HG02938 (cell line): ENCODE measurements at regions not wholly inside any gene's neighbourhood (a gene's known extent, or its start where the extent isn't known, plus 50 kb on each side); places are given as distances from the start of the nearest gene placed in this dataset.
"Not testable (repeated sequence)": the region's sequence is repeated elsewhere in the genome, so short reads cannot be mapped to it uniquely, and the experiment has no call there.

Experiments used
- ATAC-seq: cut with Tn5 transposase; IDR thresholded peaks from one replicate; pipeline ENCODE4 v1.9.1; 2021; ENCODE audit warnings: mild to moderate bottlenecking, moderate library complexity; ENCODE audit not compliant: unreplicated experiment

DNA sequence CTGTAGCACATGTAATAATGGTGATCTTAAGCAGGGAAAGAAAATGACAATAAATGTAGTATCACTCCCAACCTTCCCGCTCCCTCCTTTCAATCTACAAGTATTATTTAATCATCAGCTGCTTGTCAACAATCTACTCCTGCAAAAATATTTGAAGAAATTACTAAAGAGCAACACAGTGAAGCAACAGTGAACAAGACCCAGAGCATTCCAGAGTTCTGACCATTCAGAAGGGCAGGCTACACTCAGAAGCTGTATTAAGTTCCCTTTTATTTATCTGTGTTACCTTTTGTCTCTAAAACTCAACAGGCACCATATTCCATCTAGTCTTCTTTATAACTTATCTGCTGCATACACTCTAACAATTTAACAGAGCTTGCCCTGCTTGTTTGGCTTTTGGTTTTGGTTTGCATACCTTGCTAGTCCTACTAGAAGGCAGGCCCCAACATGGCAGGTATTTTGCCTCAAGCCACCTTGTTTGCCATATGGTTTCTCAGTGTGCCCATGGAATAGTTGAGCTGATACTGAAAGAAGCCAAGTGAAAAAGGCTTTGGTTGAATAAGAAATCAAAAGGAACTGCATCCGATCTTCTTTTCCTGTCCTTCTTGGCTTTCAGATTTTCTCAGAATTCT lies 253.9 kb downstream of the CEMIP2 start:
- ATAC-seq, result no peak

DNA sequence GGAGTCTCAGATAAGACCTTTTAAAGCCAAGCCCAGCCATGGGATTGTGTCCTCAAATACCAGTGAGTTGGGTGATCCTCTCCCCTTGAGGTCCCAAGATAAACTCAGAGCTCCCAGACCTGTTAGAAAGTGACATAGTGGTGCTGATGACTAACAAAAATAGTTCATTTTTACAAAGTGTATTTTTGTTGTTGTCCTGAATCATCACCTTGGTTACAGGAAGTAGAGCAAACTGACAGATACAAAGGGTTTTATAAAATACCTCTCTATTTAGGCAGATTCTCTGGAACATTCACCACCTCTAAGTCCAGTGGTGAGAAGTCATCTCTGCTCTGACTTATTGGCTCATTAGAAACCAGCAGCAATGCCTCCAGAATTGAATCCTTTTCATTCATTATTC lies 259.3 kb downstream of the CEMIP2 start:
- no peak for ATAC-seq

DNA sequence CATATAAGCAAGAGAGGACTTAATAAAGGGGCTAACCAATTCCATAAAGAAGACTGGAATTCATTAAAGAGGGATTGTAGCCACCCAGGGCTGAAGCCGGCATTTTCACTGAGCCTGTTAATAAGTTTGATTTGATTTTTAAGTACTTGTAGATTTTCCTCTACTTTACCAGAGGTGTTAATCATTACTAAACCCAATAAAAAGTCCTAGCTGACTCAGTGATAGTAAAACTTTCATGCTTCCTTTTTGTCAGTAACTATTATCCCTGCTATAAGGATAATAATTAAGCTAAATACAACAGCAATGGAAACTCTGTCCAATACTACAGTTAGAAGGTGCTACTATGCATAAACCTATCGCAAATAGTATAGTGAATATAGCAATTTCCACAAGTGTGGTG lies 260.2 kb downstream of the CEMIP2 start:
- not testable (repeated sequence) for ATAC-seq

DNA sequence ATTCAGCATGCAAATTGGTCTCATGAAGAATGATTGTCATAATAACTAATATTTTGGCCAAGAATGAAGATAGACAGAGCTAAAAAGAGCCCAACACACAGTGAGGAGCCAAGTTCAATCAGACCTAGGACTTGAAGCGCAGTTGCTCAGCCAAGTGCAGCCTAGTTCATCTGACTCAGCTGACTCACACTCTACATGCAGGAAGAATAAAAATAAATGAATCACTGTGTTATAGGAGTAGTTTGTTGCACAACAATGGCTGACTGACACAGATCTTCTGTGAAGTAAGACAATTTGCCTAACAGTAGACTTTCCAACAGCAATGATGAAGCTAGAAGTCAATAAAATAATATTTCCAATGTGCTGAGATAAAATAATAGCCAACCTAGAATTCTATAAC lies 261.5 kb downstream of the CEMIP2 start:
- ATAC-seq, result no peak

DNA sequence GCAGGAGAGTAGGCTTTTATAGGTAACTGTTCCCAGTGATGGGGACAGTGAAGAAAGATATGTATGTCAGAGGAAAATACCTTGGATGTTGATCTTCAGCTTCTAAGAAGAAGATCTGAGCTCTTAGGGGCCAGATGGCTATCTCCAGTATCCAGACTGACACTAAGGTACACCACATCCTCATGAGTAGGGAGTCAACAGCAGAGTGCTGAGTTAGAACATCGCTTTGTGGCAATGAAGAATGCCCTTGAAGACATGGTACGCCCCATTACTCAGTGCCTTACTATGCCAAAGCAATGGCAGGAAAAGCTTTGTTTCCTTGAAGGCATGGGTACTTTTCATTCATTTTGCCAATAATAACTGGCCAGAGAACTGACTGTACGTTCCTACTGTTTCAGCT lies 263.7 kb downstream of the CEMIP2 start:
- ATAC-seq, result no peak

DNA sequence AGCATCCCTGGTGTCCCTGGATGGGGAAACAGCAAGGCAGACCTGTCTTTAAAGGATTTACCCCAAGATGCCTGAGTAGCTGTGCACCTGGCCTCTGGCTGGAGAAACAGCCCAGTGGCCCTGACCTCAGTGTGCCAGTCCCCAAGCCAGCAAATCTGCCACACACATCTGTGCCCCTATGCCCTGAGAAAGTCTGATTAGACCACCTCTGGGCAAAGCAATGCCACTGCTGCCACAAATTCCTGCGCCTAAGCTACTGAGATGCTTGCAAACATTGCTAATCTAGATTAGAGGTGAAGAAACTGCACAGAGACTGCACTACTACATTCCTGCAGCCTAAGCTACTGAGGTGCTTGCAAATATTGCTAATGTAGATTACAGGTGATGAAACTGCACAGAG lies 269.6 kb downstream of the CEMIP2 start:
- no peak for ATAC-seq

DNA sequence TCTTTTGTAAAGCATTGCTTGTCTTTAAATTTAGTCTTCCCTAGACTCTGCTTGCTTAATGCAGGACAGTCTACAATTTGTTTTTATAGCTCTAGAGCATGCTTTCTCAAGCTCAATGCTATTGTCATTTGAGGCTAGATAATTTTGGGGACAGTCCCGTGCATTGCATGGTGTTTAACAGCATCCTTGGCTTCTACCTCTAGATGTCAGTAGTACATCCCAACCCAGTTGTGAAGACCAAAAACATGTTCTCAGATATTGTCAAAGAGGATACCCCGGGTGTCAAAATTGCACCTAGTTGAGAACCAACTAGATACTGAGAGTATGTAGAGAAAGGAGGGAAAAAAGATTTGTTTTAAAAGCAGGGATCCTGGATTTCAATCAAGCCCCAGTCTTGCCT lies 277.5 kb downstream of the CEMIP2 start:
- ATAC-seq, result no peak

DNA sequence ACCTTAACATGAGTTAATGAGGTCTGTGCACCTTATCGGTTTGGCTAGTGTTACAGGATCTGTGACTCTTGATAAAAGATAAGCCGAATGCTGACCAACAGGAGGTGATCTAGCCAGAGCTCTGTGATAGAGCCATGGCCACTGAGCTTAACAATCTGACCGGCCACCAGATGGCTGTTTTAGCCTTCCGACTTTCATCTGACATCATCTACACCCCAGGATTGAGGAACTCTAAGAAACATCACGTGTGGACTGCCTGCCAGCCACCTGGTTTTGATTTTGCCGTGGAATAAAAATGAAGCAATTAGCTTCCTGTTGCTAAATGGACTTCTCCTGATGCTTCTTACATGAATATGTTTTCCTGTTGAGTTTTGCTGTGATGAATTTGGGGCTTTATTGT lies 281.3 kb downstream of the CEMIP2 start:
- ATAC-seq, result no peak

DNA sequence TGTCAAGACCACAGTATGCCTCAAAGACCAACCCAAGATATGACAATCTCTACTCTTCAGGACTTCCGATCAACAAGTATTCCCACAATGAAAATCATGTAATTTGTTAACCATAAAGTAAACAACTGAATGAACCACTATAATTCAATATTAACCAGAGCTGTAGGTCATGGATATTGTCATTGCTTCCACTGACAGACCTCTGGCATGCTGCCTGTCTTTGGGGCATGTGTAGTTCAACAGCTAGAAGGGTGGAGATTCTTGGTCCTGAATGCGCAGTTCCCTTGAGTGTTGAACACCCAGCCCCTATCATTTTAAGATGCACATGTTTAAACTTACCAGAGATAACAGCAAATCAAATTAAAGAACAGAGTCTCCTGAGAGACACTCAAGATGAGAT lies 283.0 kb downstream of the CEMIP2 start:
- ATAC-seq, result no peak

DNA sequence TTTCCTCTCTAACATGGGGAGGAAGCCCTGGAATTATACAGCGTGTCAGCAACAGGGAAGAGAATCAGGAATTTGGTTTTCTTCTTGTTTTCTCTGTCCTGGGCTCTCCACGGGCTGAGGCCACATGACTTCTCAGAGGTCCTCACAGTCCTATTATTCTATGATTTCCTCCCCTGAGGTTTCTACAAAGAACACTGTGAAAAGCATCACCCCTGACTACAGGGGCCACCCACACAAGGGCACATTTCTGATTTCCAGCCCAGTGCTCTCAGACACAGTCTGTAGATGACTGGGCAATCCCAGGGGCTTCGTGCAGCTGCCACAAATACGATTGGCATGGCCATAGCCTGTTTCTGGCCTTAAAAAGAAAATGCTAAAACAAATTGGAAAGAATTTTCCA lies 284.9 kb downstream of the CEMIP2 start:
- ATAC-seq, result no peak

DNA sequence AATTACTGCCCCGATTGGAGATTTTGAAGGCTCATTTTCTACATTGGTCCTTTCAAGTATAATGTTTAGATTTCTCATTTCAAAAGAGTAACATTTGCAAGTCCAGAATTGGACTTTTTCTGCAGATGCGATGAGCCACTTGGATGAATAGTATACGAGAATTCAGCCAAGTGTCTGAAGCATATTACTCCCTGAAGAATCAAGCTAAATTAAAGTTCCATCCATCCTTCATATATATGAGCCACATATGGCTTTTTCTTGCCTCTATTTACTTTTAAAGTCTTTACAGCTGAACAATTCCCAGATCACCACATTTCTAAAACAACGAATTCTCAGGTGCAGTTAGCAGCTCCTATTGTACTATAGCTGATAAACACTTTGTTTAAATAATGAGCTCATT lies 288.7 kb downstream of the CEMIP2 start:
- no peak for ATAC-seq

DNA sequence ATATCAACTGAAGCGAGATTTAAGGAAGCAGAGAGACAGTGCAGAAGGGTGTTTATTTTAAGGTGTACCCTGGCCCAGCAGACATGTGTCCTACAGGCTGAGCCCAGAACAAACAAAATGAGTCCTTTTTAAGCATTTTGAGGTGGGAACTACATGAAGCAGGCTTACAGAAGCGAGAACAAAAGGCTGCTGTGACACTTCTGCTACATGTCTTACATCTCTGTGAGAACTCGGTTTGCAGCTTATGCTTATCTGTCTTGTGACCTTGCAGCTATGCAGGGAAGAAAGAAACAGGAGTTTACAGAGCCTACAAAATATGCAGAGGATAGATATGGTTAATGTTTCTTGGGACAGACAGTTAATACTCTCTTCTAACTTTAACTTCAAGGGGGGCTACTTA lies 295.9 kb downstream of the CEMIP2 start:
- no peak for ATAC-seq

DNA sequence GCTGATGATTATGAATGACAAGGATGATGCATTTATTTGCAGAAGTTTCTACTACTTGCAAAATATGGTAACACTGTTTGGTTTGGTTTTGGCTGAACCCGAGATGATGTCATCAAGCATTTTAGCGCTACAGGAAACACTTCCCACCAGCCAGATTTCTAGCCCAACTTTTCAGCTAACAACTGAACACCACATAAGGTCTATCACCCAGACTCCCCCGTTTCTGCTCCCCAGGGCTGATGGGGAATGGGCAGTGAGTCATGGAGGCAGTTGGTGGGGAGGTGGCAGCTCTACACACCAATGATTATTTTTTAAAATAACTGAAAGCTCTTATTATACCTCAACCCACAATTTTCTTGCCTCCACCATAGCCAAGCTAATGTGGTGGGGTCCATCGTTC lies 302.9 kb downstream of the CEMIP2 start:
- ATAC-seq, result no peak

DNA sequence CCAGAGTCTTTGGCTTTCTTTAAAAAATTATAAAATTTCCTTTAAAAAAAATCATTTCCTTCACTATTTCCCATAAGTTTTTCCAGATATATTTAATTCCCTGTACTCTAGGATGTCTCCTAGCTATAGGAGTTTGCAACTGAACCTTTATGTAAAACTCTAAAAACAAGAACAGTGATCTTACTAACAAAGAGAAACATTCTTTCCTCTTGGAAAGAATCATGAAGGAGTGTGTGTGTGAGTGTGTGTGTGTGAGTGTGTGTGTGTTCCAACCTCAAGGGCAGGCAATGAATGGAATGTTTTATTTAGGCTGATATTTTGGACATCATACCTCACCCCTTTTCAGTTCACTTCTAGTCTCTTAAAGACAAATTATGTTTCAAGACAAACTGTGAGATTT lies 309.2 kb downstream of the CEMIP2 start:
- ATAC-seq, result no peak

DNA sequence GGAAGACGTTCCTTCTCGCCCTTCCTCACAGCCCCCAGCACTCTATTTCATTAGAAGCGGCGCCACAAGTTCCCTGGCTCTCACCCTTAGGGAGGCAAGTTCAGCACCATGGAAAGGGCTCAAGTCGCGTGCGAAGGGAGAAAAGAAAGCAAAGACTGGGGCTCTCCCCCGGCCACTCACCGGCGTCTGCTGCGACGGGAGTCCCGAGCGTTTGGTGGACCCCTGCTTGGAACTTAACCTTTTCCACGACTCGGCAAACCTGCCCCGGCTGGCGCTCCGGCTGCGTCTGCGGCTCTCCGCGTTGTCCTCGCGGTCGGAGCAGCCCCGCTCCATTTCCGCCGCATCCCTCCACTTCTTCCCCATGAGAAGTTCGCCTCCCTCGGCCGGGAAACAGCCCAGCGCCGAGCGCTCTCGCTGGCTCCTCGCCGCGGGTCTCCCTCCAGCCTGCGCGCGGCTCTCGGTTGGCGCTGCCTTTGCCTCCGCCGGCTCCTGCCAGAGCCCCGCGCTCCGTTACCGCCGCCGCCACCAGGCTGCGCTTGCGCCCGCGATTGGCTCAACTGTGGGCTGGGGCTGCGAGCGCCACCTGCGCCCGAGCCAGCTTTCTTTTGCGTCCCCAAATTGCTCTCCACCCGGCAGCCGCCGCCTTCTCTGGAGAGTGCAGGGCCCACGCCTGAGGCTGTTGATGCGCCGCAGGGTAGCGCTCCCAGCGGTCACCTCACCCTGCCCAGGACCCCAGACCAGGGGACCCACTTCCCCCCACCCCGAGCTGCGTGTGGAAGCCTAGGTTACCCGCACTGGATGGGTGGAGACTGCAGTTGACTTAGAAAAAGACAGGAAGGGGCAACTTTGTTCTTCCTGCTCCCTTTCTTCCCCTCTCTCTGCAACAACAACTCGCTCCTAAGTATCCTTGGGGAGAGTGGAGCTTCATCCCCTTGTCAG lies 321.6 kb downstream of the CEMIP2 start:
- peak; percentile 91 for ATAC-seq

DNA sequence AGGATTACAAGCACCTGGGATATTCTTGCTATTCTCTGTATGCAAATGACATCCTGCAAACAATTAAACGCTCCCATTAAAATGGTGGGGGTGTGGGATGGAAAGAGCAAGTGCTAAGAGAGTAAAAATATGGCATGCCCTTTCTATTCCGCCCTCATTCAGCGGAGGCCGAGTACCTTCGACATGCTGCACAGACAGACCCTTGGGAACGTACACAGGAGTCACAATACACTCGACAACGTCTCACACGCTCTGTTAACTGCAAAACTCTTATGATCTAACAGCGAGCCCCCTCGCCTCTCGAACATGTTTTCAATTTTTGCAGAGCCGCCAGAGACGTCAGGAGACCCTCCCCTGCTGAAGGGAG lies 322.2 kb downstream of the CEMIP2 start:
- peak; percentile 12 for ATAC-seq

DNA sequence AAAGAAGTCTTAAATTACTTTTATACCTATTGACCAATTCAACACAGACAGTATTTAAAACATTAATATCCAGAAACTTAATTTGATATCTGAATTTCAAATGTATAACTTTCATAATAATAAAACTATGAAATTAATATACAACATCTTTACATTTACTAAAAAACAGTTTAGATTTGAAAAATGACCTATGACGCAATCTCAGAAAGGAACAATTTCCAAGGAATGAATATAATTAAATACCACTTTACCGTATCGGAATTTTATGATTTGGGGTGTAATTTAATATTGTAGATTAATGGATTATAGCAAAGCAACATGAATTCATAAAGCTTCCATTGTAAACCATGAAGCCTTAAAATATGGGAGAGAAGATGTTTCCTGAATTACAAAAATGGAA lies 321.5 kb upstream of the TRPM3 start:
- no peak for ATAC-seq

DNA sequence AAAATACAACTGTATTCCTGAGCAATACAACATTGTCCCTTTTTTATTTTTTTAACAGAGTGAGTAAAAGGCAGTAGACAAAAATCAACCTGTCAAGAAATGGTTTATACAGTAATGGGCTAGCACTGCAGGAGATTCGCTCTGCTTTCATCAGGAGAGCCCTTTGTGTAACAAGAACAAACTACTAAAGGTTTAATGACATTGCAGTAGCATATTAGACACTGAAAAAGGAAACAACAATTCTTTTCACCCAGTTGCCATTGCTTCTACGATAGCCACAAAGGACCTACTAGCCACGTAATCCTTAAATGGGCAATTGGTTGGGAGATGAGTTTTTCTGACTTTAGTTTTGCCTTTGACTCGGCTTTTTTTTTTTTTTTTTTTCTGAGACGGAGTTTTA lies 319.8 kb upstream of the TRPM3 start:
- ATAC-seq, result no peak

DNA sequence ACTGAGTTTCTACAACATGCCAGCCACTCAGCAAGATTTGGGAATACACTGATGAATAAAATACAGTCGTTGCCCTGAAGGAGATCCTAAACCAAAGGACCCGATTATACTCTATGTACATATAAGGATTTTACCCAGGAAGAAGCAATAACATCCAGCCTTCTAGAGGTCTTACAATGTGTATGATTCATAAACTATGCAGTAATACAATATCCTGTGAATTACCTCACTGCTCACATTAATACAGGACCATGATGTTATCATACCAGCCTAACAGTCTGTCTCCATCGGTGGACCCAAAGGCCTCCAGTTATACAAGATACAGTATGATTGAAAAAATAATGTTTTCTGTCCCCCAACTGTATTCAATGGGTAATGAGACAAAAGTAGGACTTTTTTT lies 310.5 kb upstream of the TRPM3 start:
- ATAC-seq, result no peak

DNA sequence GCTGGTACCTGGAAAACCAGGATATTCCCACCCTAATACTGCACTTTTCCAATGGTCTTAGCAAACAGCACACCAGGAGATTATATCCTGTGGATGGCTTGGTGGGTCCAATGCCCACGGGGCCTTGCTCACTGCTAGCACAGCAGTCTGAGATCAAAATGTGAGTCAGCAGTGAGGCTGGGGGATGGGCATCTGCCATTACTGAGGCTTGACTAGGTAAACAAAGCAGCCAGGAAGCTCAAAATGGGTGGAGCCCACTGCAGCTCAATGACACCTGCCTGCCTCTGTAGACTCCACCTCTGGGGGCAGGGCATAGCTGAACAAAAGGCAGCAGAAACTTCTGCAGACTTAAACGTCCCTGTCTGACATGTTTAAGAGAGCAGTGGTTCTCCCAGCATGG lies 285.9 kb upstream of the TRPM3 start:
- ATAC-seq, result not testable (repeated sequence)

DNA sequence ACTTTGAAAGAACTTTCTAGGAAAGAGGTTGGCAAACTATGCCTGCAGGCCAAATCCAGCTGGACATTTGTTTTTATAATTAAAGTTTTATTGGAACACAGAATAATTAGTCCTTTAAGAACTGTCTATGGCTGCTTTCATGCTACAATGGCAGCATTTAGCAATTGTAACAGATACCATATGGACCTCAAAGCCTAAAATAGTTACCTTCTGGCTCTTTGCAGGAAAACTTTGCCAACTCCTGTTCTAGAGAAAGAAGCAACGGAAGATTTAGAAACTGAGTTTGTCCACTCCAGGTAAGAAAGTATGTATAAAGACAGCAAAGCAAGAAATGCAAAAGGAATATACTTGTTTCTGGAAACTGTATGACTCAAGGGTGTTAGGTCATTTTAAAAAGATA lies 281.7 kb upstream of the TRPM3 start:
- ATAC-seq, result no peak

DNA sequence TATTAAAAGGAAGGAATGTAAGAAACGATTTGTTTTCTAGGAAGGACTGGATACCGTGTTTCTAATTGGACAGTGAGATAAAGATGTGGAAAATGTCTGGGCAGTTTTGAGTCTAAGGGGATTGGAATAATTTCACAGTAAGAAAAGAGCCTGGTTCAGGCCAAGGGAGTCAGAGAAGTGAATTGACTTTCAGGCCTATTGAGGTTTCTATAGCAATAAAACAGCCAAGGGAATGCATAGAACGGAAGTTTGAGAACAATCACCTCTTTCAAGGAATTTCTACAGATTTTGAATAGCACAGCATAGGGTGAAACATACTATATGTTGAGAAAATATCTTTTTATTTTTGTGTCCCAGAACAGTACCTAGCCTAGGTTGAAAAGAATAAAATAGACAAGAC lies 271.6 kb upstream of the TRPM3 start:
- ATAC-seq, result no peak

DNA sequence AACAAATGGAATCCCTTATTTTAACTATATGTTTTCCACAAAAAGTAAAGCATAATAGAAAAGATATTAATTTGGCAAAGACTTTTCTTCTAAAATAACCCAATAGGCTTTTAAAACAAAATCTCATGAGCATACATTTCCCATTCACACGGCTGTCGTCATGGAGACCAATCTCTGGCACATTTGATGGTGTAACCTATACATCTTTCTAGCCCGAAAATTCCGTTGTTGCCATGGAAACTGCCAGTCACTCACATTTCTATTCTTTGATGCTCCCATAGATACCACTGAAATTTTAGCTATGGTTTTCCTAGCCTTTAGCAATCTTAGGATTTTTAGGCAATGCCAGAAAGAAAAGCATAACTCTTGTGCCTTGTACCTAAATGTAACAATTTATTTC lies 262.9 kb upstream of the TRPM3 start:
- no peak for ATAC-seq
